ENCODE measurements at regions not wholly inside any gene's neighbourhood (a gene's known extent, or its start where the extent isn't known, plus 50 kb on each side); places are given as distances from the start of the nearest gene placed in this dataset.

DNA sequence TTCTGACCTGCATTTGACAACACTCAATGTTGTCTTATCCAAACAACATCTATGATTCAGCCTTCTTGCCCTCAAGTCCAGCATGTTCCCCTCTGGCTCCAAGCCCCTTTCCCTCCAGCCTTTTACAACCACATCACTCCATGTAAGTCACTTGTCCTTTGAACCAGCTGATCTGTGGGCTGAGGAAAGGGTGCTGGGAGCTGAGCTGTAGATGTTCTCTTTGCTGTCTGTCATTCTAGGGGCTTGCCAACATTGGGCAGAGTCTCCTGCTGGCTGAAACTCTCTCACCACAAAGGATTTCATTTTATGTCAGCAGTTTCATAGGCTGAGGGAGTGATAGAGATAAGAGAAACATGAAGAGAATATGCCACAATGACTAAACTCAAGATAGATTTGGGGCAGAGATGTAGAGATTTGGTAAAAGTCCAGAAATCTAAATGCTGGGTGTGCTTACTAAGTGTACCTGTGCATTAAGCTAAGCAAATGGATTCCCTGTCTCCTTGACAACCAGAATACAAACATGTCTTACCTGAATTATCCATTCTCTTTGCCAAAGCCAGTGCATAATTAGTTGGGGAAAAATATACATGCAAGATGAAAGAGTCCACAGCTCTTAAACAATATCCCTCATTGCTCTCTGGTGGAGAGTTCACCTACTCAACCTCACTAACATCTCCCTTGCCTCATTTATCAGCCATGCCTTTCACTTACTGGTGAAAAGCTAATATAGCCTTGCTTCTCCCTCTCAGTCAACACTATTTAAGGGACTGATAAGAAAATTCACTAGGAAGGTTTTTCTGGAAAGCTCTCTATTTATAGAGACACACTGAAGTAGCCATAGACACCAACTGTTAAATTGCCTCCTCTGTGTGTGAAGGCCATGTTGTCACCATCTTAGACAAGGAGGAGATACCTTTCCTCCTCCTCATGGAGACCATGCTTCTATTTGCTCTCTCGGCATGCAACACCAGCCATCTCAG lies 175.5 kb upstream of the SERP2 start (continued):
- TF ChIP-seq EED (IDR thresholded peaks at IDR 0.05; ENCODE audit: low read depth) (peak; percentile 53; the same call in 1 of the 2 replicates), IKZF1 (conservative IDR thresholded peaks at IDR 0.05) (no peak), JUNB (IDR thresholded peaks at IDR 0.05) (peak; percentile 73), FOXK2 (IDR thresholded peaks at IDR 0.05) (no peak), ZNF207 (IDR thresholded peaks at IDR 0.05; ENCODE audit: borderline replicate concordance) (no peak), ZZZ3 (IDR thresholded peaks at IDR 0.05; ENCODE audit: control insufficient read depth, insufficient read length, low read depth) (no peak)

DNA sequence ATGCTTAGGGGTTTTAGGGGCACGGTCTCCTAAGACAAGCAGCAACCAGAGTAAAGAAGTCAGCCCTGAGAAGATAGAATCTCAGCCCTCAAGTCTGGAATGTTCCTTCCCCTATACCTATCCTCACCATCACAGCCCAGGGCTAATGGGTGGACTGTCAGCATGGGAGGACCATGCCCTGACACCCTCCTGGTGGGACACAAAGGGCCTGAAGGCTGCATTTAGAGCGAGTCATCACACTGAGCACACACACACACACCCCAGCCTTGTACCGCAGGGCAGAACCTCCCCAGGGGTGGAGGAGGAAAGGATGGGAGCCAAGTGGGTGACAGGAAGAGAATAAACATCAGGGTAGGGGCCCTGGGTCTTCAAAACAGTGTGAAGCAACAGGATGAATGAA lies 174.8 kb upstream of the SERP2 start:
- ChIA-PET SMC1A (ENCODE audit: uncharacterized antibody, unreplicated experiment) (no interaction called here), RAD21 (ENCODE audit: unreplicated experiment) (no interaction called here), POLR2A (no interaction called here), CTCF (no interaction called here)
- H3K27ac ChIP-seq (ENCODE audit: control insufficient read depth, insufficient read depth), result no peak overlapping the region
- no peaks in the 10 kb centered on the region for H3K9me3 ChIP-seq (replicated peaks; ENCODE audit: control insufficient read depth, insufficient read depth, low read length)
- H4K20me1 ChIP-seq (ENCODE audit: control insufficient read depth, insufficient read depth), result no peaks in the 10 kb centered on the region
- no TSS peak for BruUV-seq (replicated peaks)
- no peak for DNase-seq (ENCODE audit: low read depth, low spot score)
- no peak overlapping the region for H3K4me2 ChIP-seq (ENCODE audit: control insufficient read depth, insufficient read depth)
- peaks cover 12% of the 10 kb centered on the region for H3K4me1 ChIP-seq (ENCODE audit: control insufficient read depth, insufficient read depth, low read length)
- no peak for TF ChIP-seq NFYA (IDR thresholded peaks at IDR 0.05; ENCODE audit: borderline replicate concordance, low read depth, low read length)
- no peak for TF ChIP-seq RFX5 (IDR thresholded peaks at IDR 0.05; ENCODE audit: low read depth, low read length)
- no peak for TF ChIP-seq BMI1 (IDR thresholded peaks at IDR 0.05; ENCODE audit: borderline replicate concordance)
- no peak for TF ChIP-seq NRF1 (conservative IDR thresholded peaks at IDR 0.05; ENCODE audit: low read depth, low read length)
- no peak for TF ChIP-seq ASH2L (IDR thresholded peaks at IDR 0.05; ENCODE audit: borderline replicate concordance, low read depth)
- TF ChIP-seq RAD21 (IDR thresholded peaks at IDR 0.05; ENCODE audit: insufficient read depth, low read depth, low read length), result no peak
- TF ChIP-seq HDAC6 (IDR thresholded peaks at IDR 0.05; ENCODE audit: unreplicated experiment), result no peak
- no peak for TF ChIP-seq ZNF24 (IDR thresholded peaks at IDR 0.05)
- TF ChIP-seq MYB (IDR thresholded peaks at IDR 0.05; ENCODE audit: borderline replicate concordance, low read depth, low read length), result no peak
- no peak for TF ChIP-seq HSF1 (IDR thresholded peaks at IDR 0.05; ENCODE audit: low read depth, low read length)
- no peak for TF ChIP-seq CBX5 (IDR thresholded peaks at IDR 0.05; ENCODE audit: low read depth)
- no peak for ATAC-seq
- H3K4me3 ChIP-seq, result no peak overlapping the region
- WGBS (ENCODE audit: insufficient coverage, insufficient replicate concordance, low lambda C conversion rate, missing lambda C conversion rate), result 39% methylated on average over 3 of the region's 3 CpGs
- no peaks in the 10 kb centered on the region for H3K79me2 ChIP-seq (ENCODE audit: control insufficient read depth, insufficient read depth, low read length)
- H3K9ac ChIP-seq (ENCODE audit: control insufficient read depth, insufficient read depth, low read length), result no peak overlapping the region
- intact Hi-C loops (cut with micrococcal nuclease; ENCODE audit: unreplicated experiment) (loop anchor here (1.0 kb wide), 1 partner anchor 60 kb away; no protein-coding TSS in a partner anchor), in situ Hi-C loops (cut with MboI) (no loop called here)
- no peak for FAIRE-seq
- no peak overlapping the region for H2AFZ ChIP-seq (ENCODE audit: control insufficient read depth, low read depth, low read length)
- H3K27me3 ChIP-seq (replicated peaks in 1 of 2; ENCODE audit: control insufficient read depth in 2 of 2, insufficient read depth in 2 of 2, low read length in 1 of 2), result peaks cover 0 to 5% of the 10 kb centered on the region in 2 experiments; a peak in 2 of 4 replicates
- H3K36me3 ChIP-seq (ENCODE audit: control insufficient read depth in 2 of 2, insufficient read depth in 2 of 2, low read length in 1 of 2), result no peaks in the 10 kb centered on the region

All from GM12878 (cell line).